K562 (cell line): ENCODE measurements at regions not wholly inside any gene's neighbourhood (a gene's known extent, or its start where the extent isn't known, plus 50 kb on each side); places are given as distances from the start of the nearest gene placed in this dataset.

ENCODE experiments used
- ATAC-seq: fragments of 200-7000 bp; cut with Tn5 transposase; 3 replicates; pipeline ENCODE4 v1.9.1; 2020; ENCODE audit warnings: moderate library complexity
- BruUV-seq: library from RNA; stranded (reverse); fragments of 400-500 nt; replicated peaks from 2 replicates; lab custom pipeline; 2021; lab: Mats Ljungman, UMichigan
- CTCF ChIA-PET: fragments of 300-600 bp; formaldehyde crosslinking; extraction: SDS; loops from one replicate; lab custom pipeline; 2021; ENCODE audit warnings: low intra/inter-chr PET ratio; lab: Yijun Ruan, JAX
- POLR2A ChIA-PET: fragments of 300-600, 350-650 bp; sonication (Branson Sonifier 250); formaldehyde crosslinking; extraction: SDS; loops from one replicate; lab custom pipeline; 2021; ENCODE audit warnings: antibody characterized with exemption, inconsistent platforms; lab: Yijun Ruan, JAX
- DNase-seq, 4 experiments: peaks; one replicate each; pipeline versions ENCODE4 v3.0.0 to v3.0.0-alpha.2; 2011 to 2018; ENCODE audit warnings: low spot score in 3 of 4, mixed read lengths in 3 of 4; ENCODE audit errors: extremely low read depth in 1 of 4
- FAIRE-seq: peaks from 2 replicates; lab custom pipeline; 2011; peaks lifted over from hg19 to GRCh38; lab: Jason Lieb, UNC
- H2AFZ ChIP-seq: 2 replicates; pipeline ENCODE4 v1.6.0; 2011; ENCODE audit warnings: low read depth, low read length, control low read depth, inconsistent platforms
- H3K27ac ChIP-seq: fragments of 200-600 bp; 3 replicates; pipeline ENCODE4 v1.8.0; 2011; ENCODE audit warnings: low read depth, mild to moderate bottlenecking, control low read depth, inconsistent platforms, low read length, moderate library complexity, mixed read lengths; ENCODE audit errors: extremely low read depth
- H3K27me3 ChIP-seq, 2 experiments: fragments of 300-600 bp in 1 of 2; 2 replicates in 1 of 2; 3 replicates in 1 of 2; pipeline versions ENCODE4 v1.6.0 to v1.8.0; 2011; ENCODE audit warnings: inconsistent platforms in 2 of 2, low read length in 2 of 2, mild to moderate bottlenecking in 1 of 2, mixed read lengths in 1 of 2, moderate library complexity in 1 of 2; ENCODE audit not compliant: control insufficient read depth in 2 of 2, insufficient read depth in 2 of 2
- H3K36me3 ChIP-seq: fragments of 300-600 bp; 3 replicates; pipeline ENCODE4 v1.8.0; 2011; ENCODE audit warnings: mild to moderate bottlenecking, low read length, inconsistent platforms; ENCODE audit not compliant: control insufficient read depth, insufficient read depth
- H3K4me1 ChIP-seq, 2 experiments: fragments of 200-600 bp in 1 of 2; replicated peaks in 1 of 2; 2 replicates in 1 of 2; 3 replicates in 1 of 2; pipeline versions ENCODE4 v1.5.1 to v1.8.0; 2011; ENCODE audit warnings: inconsistent platforms in 2 of 2, low read length in 2 of 2, mild to moderate bottlenecking in 1 of 2, mixed read lengths in 1 of 2, moderate library complexity in 1 of 2; ENCODE audit not compliant: control insufficient read depth in 2 of 2, insufficient read depth in 2 of 2
- H3K4me2 ChIP-seq: 2 replicates; pipeline ENCODE4 v1.6.1; 2011; ENCODE audit warnings: low read length, control low read depth, inconsistent platforms, mixed read lengths; ENCODE audit not compliant: insufficient read depth
- H3K4me3 ChIP-seq: fragments of 200-600 bp; sonication (generic), shearing (Covaris generic); 2 replicates; pipeline ENCODE4 v1.5.1; 2016; ENCODE audit warnings: control low read depth, inconsistent platforms
- H3K79me2 ChIP-seq: fragments of 200-600 bp; 3 replicates; pipeline ENCODE4 v1.8.0; 2011; ENCODE audit warnings: low read length, inconsistent platforms; ENCODE audit not compliant: control insufficient read depth, insufficient read depth
- H3K9ac ChIP-seq, 2 experiments: 2 replicates each; pipeline versions ENCODE4 v1.6.0 to v1.6.1; 2011; ENCODE audit warnings: low read depth in 2 of 2, low read length in 2 of 2, control low read depth in 1 of 2, inconsistent platforms in 1 of 2, mild to moderate bottlenecking in 1 of 2, mixed read lengths in 1 of 2; ENCODE audit not compliant: insufficient read depth in 1 of 2
- H3K9me1 ChIP-seq: one replicate; pipeline ENCODE4 v1.6.0; 2011; ENCODE audit warnings: inconsistent platforms, mild to moderate bottlenecking, low read length, moderate library complexity; ENCODE audit not compliant: control insufficient read depth, insufficient read depth
- H3K9me3 ChIP-seq: replicated peaks from 2 replicates; pipeline ENCODE4 v1.5.1; 2011; ENCODE audit warnings: low read depth, low read length, inconsistent platforms; ENCODE audit not compliant: control insufficient read depth, insufficient read depth
- H4K20me1 ChIP-seq: replicated peaks from 2 replicates; pipeline ENCODE4 v1.6.1; 2011; ENCODE audit warnings: low read length, inconsistent platforms, mixed read lengths; ENCODE audit not compliant: control insufficient read depth, insufficient read depth
- CEBPG ChIP-seq, 3 experiments: fragments of 200-800 bp in 1 of 3; sonication (Bioruptor generic) in 1 of 3; sonication (generic) in 1 of 3; formaldehyde crosslinking in 1 of 3; IDR thresholded peaks in 2 of 3; conservative IDR thresholded peaks in 1 of 3; 2 replicates each; pipeline versions ENCODE4 v1.6.1 to v1.8.0; 2016 to 2022; ENCODE audit warnings: missing compliant biosample characterization in 2 of 3, missing genetic modification characterization in 2 of 3, mild to moderate bottlenecking in 1 of 3, missing genetic modification reagents in 1 of 3
- DNMT1 ChIP-seq: fragments of 450-650 bp; IDR thresholded peaks from 2 replicates; pipeline ENCODE4 v1.6.1; 2016; ENCODE audit warnings: antibody characterized with exemption, mild to moderate bottlenecking
- KAT2B ChIP-seq: IDR thresholded peaks from one replicate; pipeline ENCODE4 v1.6.1; 2012; ENCODE audit warnings: low read depth, mild to moderate bottlenecking, control low read depth, inconsistent platforms, low read length, moderate library complexity
- NEUROD1 ChIP-seq: fragments of 150-350 bp; IDR thresholded peaks from 2 replicates; pipeline ENCODE4 v1.6.1; 2014; ENCODE audit warnings: borderline replicate concordance, low read length, low read depth; ENCODE audit not compliant: partially characterized antibody
- OTX1 ChIP-seq: fragments of 450-650 bp; formaldehyde crosslinking; IDR thresholded peaks from 2 replicates; pipeline ENCODE4 v1.4.0; 2022; ENCODE audit warnings: mild to moderate bottlenecking
- ZNF785 ChIP-seq: fragments of 250-450 bp; sonication (Bioruptor Pico); IDR thresholded peaks from 2 replicates; pipeline ENCODE4 v1.4.0; 2020; ENCODE audit warnings: mild to moderate bottlenecking
- WGBS: fragments of 100-300 bp; shearing (Covaris generic); methylation state at CpG from one replicate; pipeline ENCODE4 v1.1.6; 2016; ENCODE audit warnings: low coverage, mixed read lengths; ENCODE audit not compliant: insufficient coverage; ENCODE audit errors: missing lambda C conversion rate; 5-methylcytosine and 5-hydroxymethylcytosine counted together
- in situ Hi-C: fragments of 300-500 bp; cut with MboI; formaldehyde crosslinking; loops from 4 replicates; pipeline ENCODE4 v1.15.0; 2018; ENCODE audit warnings: inconsistent platforms, mixed read lengths
- intact Hi-C: fragments of 100-400 bp; cut with micrococcal nuclease; formaldehyde crosslinking; loops from 2 replicates; pipeline ENCODE4 v1.14.2; 2022
- TF ChIP-seq, protein P1 (sequence below), 2 experiments: IDR thresholded peaks in 1 of 2; conservative IDR thresholded peaks in 1 of 2; 2 replicates each; pipeline ENCODE4 v1.6.1; 2016; ENCODE audit warnings: low read depth in 2 of 2, mild to moderate bottlenecking in 1 of 2, missing compliant biosample characterization in 1 of 2, missing genetic modification characterization in 1 of 2, moderate library complexity in 1 of 2
- TF ChIP-seq, protein P2 (sequence below), 2 experiments: fragments of 150-350 bp in 1 of 2; IDR thresholded peaks; 2 replicates each; pipeline ENCODE4 v1.6.1; 2012 to 2016; ENCODE audit warnings: low read depth in 2 of 2, low read length in 2 of 2, mild to moderate bottlenecking in 1 of 2, moderate library complexity in 1 of 2
- TF ChIP-seq, protein P3 (sequence below): fragments of 450-650 bp; formaldehyde crosslinking; IDR thresholded peaks from 2 replicates; pipeline ENCODE4 v1.4.0; 2020; ENCODE audit warnings: mild to moderate bottlenecking
- TF ChIP-seq, protein P4 (sequence below): IDR thresholded peaks from 2 replicates; pipeline ENCODE4 v1.6.1; 2016; ENCODE audit warnings: missing genetic modification characterization, missing compliant biosample characterization

DNA sequence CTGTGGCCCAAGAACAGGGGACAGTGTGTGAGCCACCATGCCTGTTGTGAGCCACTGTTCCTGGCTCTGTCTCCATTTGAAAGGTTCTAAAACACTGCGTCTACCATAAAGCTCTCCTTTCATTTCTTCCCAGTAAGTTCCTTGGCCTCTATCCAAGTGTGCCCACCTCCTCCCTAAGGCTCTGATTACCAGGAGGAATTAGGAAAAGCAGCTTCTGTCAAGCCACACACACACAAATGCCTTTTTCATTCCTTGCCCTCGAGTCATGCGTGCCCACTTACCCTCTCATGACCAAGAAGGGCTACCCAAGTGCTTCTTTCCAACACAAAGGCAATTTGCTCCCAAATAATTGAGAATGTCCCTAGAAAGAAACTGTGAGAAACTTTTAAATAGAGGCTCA, 70.8 kb upstream of the PARD3 start (continued):
- no peak for TF ChIP-seq OTX1

DNA sequence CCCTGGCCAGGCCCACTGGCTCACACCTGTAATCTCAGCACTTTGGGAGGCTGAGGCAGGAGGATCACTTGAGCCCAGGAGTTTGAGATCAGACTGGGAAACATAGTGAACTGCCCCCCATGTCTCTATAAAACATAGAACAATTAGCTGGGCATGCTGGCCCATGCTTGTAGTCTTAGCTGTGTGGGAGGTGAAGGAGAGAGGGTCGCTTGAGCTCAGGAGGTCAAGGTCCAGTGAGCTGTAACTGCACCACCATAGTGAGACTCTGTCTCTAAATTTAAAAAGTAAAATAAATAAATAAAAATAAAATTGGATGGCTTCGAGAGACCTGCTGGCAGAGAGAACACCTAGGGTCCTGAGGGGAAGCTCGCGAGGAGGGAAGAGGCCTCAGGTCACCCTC, 69.9 kb upstream of the PARD3 start:
- Histone ChIP-seq H3K4me1 (no peaks in the 10 kb centered on the region), H4K20me1 (no peaks in the 10 kb centered on the region), H3K27me3 (peaks cover 4 to 25% of the 10 kb centered on the region in 2 experiments; a peak in 4 of 5 replicates), H3K9me3 (no peaks in the 10 kb centered on the region), H3K4me2 (no peak overlapping the region), H3K79me2 (no peaks in the 10 kb centered on the region), H3K4me3 (no peak overlapping the region), H3K9ac (no peak overlapping the region), H2AFZ (no peak overlapping the region), H3K36me3 (no peaks in the 10 kb centered on the region), H3K27ac (no peak overlapping the region), H3K9me1 (no peaks in the 10 kb centered on the region)
- ATAC-seq, result no peak
- 0% methylated on average over 4 of the region's 4 CpGs for WGBS
- intact Hi-C loops, result no loop called here
- DNase-seq, result no peak
- in situ Hi-C loops, result no loop called here
- FAIRE-seq, result no peak
- ChIA-PET CTCF (no interaction called here), POLR2A (interaction anchor here (0.8 to 1.7 kb wide), 2 partner anchors 16 to 692 kb away, joined by 3 to 5 read pairs; no protein-coding TSS in a partner anchor)
- no TSS peak for BruUV-seq
- TF ChIP-seq, protein P1, sequence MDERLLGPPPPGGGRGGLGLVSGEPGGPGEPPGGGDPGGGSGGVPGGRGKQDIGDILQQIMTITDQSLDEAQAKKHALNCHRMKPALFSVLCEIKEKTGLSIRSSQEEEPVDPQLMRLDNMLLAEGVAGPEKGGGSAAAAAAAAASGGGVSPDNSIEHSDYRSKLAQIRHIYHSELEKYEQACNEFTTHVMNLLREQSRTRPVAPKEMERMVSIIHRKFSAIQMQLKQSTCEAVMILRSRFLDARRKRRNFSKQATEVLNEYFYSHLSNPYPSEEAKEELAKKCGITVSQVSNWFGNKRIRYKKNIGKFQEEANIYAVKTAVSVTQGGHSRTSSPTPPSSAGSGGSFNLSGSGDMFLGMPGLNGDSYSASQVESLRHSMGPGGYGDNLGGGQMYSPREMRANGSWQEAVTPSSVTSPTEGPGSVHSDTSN (CRISPR knock-in tag; IDR thresholded peaks at IDR 0.05; ENCODE audit: low read depth), result no peak
- TF ChIP-seq, protein P1 (tag; conservative IDR thresholded peaks at IDR 0.05; ENCODE audit: low read depth), result no peak
- no peak for TF ChIP-seq KAT2B
- TF ChIP-seq, protein P2, sequence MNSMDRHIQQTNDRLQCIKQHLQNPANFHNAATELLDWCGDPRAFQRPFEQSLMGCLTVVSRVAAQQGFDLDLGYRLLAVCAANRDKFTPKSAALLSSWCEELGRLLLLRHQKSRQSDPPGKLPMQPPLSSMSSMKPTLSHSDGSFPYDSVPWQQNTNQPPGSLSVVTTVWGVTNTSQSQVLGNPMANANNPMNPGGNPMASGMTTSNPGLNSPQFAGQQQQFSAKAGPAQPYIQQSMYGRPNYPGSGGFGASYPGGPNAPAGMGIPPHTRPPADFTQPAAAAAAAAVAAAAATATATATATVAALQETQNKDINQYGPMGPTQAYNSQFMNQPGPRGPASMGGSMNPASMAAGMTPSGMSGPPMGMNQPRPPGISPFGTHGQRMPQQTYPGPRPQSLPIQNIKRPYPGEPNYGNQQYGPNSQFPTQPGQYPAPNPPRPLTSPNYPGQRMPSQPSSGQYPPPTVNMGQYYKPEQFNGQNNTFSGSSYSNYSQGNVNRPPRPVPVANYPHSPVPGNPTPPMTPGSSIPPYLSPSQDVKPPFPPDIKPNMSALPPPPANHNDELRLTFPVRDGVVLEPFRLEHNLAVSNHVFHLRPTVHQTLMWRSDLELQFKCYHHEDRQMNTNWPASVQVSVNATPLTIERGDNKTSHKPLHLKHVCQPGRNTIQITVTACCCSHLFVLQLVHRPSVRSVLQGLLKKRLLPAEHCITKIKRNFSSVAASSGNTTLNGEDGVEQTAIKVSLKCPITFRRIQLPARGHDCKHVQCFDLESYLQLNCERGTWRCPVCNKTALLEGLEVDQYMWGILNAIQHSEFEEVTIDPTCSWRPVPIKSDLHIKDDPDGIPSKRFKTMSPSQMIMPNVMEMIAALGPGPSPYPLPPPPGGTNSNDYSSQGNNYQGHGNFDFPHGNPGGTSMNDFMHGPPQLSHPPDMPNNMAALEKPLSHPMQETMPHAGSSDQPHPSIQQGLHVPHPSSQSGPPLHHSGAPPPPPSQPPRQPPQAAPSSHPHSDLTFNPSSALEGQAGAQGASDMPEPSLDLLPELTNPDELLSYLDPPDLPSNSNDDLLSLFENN (IDR thresholded peaks at IDR 0.05; ENCODE audit: low read depth in 2 of 2, low read length in 2 of 2), result no peak
- TF ChIP-seq ZNF785, result no peak
- no peak for TF ChIP-seq CEBPG (CRISPR knock-in tag; IDR thresholded peaks at IDR 0.05)
- TF ChIP-seq CEBPG (tag; conservative IDR thresholded peaks at IDR 0.05 in 1 of 2, IDR thresholded peaks at IDR 0.05 in 1 of 2), result no peak
- TF ChIP-seq, protein P3, sequence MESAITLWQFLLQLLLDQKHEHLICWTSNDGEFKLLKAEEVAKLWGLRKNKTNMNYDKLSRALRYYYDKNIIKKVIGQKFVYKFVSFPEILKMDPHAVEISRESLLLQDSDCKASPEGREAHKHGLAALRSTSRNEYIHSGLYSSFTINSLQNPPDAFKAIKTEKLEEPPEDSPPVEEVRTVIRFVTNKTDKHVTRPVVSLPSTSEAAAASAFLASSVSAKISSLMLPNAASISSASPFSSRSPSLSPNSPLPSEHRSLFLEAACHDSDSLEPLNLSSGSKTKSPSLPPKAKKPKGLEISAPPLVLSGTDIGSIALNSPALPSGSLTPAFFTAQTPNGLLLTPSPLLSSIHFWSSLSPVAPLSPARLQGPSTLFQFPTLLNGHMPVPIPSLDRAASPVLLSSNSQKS (CRISPR knock-in tag), result no peak
- TF ChIP-seq, protein P4, sequence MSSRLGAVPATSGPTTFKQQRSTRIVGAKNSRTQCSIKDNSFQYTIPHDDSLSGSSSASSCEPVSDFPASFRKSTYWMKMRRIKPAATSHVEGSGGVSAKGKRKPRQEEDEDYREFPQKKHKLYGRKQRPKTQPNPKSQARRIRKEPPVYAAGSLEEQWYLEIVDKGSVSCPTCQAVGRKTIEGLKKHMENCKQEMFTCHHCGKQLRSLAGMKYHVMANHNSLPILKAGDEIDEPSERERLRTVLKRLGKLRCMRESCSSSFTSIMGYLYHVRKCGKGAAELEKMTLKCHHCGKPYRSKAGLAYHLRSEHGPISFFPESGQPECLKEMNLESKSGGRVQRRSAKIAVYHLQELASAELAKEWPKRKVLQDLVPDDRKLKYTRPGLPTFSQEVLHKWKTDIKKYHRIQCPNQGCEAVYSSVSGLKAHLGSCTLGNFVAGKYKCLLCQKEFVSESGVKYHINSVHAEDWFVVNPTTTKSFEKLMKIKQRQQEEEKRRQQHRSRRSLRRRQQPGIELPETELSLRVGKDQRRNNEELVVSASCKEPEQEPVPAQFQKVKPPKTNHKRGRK, result no peak
- TF ChIP-seq DNMT1, result no peak
- TF ChIP-seq NEUROD1, result no peak
